Osteoblast (primary cell): ENCODE measurements at regions not wholly inside any gene's neighbourhood (a gene's known extent, or its start where the extent isn't known, plus 50 kb on each side); places are given as distances from the start of the nearest gene placed in this dataset.
"Not testable (repeated sequence)": the region's sequence is repeated elsewhere in the genome, so short reads cannot be mapped to it uniquely, and the experiment has no call there.

Experiments
- DNase-seq: peaks from one replicate; pipeline ENCODE4 v3.0.0; 2011; ENCODE audit warnings: low spot score, mixed read lengths; ENCODE audit not compliant: insufficient read length; ENCODE audit errors: missing footprints
- H2AFZ ChIP-seq: 2 replicates; pipeline ENCODE4 v1.6.0; 2011; ENCODE audit warnings: mild to moderate bottlenecking, low read length
- H3K27ac ChIP-seq: 2 replicates; pipeline ENCODE4 v1.5.1; 2011; ENCODE audit warnings: mild to moderate bottlenecking, low read depth, low read length, moderate library complexity
- H3K27me3 ChIP-seq: 2 replicates; pipeline ENCODE4 v1.6.0; 2012; ENCODE audit warnings: mild to moderate bottlenecking, control low read depth, inconsistent platforms, low read length, moderate library complexity; ENCODE audit not compliant: insufficient read depth
- H3K36me3 ChIP-seq: 2 replicates; pipeline ENCODE4 v1.5.1; 2011; ENCODE audit warnings: mild to moderate bottlenecking, low read length, control low read depth, moderate library complexity; ENCODE audit not compliant: insufficient read depth
- H3K4me1 ChIP-seq: 2 replicates; pipeline ENCODE4 v1.5.1; 2011; ENCODE audit warnings: mild to moderate bottlenecking, low read length, control low read depth, moderate library complexity; ENCODE audit not compliant: insufficient read depth
- H3K4me2 ChIP-seq: 2 replicates; pipeline ENCODE4 v1.6.0; 2011; ENCODE audit warnings: mild to moderate bottlenecking, low read length; ENCODE audit not compliant: insufficient read depth
- H3K4me3 ChIP-seq: fragments of 200-600 bp; sonication (generic); 3 replicates; pipeline ENCODE4 v1.5.1; 2012; ENCODE audit warnings: mild to moderate bottlenecking, low read length, inconsistent platforms; ENCODE audit not compliant: insufficient read depth
- H3K79me2 ChIP-seq: 2 replicates; pipeline ENCODE4 v1.6.0; 2012; ENCODE audit warnings: mild to moderate bottlenecking, low read length, control low read depth, inconsistent platforms; ENCODE audit not compliant: insufficient read depth
- H3K9me3 ChIP-seq: 2 replicates; pipeline ENCODE4 v1.5.1; 2011; ENCODE audit warnings: low read depth, low read length, control low read depth
- H4K20me1 ChIP-seq: 2 replicates; pipeline ENCODE4 v1.6.0; 2012; ENCODE audit warnings: mild to moderate bottlenecking, low read length, control low read depth; ENCODE audit not compliant: insufficient read depth
- CTCF ChIP-seq: IDR thresholded peaks from 2 replicates; pipeline ENCODE4 v1.5.1; 2011; ENCODE audit warnings: mild to moderate bottlenecking, low read depth, low read length, moderate library complexity; ENCODE audit errors: extremely low read depth

GRCh38 chr5:3325201-3325971, 270.2 kb upstream of the IRX1 start:
- no peaks in the 10 kb centered on the region for H3K79me2 ChIP-seq
- no peak for TF ChIP-seq CTCF
- no peak overlapping the region for H3K4me3 ChIP-seq
- H3K27ac ChIP-seq, result no peak overlapping the region
- no peaks in the 10 kb centered on the region for H3K36me3 ChIP-seq
- H4K20me1 ChIP-seq, result no peaks in the 10 kb centered on the region
- no peak for DNase-seq
- H3K27me3 ChIP-seq, result no peaks in the 10 kb centered on the region
- H3K9me3 ChIP-seq, result peaks cover 2% of the 10 kb centered on the region
- H3K4me1 ChIP-seq, result no peaks in the 10 kb centered on the region
- H2AFZ ChIP-seq, result no peak overlapping the region
- no peak overlapping the region for H3K4me2 ChIP-seq

- Histone ChIP-seq H3K36me3 (no peaks in the 10 kb centered on the region), H3K4me3 (no peak overlapping the region), H3K27me3 (no peaks in the 10 kb centered on the region), H3K9me3 (peaks cover 2% of the 10 kb centered on the region), H3K79me2 (no peaks in the 10 kb centered on the region), H3K4me2 (no peak overlapping the region), H4K20me1 (no peaks in the 10 kb centered on the region), H2AFZ (no peak overlapping the region), H3K4me1 (no peaks in the 10 kb centered on the region), H3K27ac (no peak overlapping the region)
- TF ChIP-seq CTCF, result no peak
- DNase-seq, result no peak
Measured at GRCh38 chr5:3324421-3325101, 271.1 kb upstream of the IRX1 start.

- not testable (repeated sequence) for H3K4me1 ChIP-seq, H2AFZ ChIP-seq, H3K9me3 ChIP-seq, H3K79me2 ChIP-seq, DNase-seq, H3K4me2 ChIP-seq, H3K36me3 ChIP-seq, H3K27me3 ChIP-seq, H3K4me3 ChIP-seq, H3K27ac ChIP-seq, H4K20me1 ChIP-seq
Measured at GRCh38 chr5:3323966-3324365, 271.7 kb upstream of the IRX1 start.

GRCh38 chr5:3323144-3323543, 272.5 kb upstream of the IRX1 start:
- no peaks in the 10 kb centered on the region for H3K27me3 ChIP-seq
- peaks cover 2% of the 10 kb centered on the region for H3K9me3 ChIP-seq
- no peak overlapping the region for H2AFZ ChIP-seq
- H3K36me3 ChIP-seq, result no peaks in the 10 kb centered on the region
- no peak overlapping the region for H3K4me2 ChIP-seq
- no peaks in the 10 kb centered on the region for H4K20me1 ChIP-seq
- H3K4me3 ChIP-seq, result no peak overlapping the region
- no peaks in the 10 kb centered on the region for H3K79me2 ChIP-seq
- TF ChIP-seq CTCF, result no peak
- H3K4me1 ChIP-seq, result no peaks in the 10 kb centered on the region
- H3K27ac ChIP-seq, result no peak overlapping the region
- no peak for DNase-seq
